Left forelimb (tissue), 1 donor: ENCODE measurements at regions not wholly inside any gene's neighbourhood (a gene's known extent, or its start where the extent isn't known, plus 50 kb on each side); places are given as distances from the start of the nearest gene placed in this dataset.

Experiments used
- DNase-seq: peaks from one replicate; pipeline ENCODE4 v3.0.0-alpha.2; 2018; ENCODE audit warnings: low spot score

GRCh38 chr13:63208826-63209225, 1793.2 kb upstream of the PCDH20 start:
- no peak for DNase-seq

GRCh38 chr13:63206461-63206860, 1790.8 kb upstream of the PCDH20 start:
- DNase-seq = no peak

DNA sequence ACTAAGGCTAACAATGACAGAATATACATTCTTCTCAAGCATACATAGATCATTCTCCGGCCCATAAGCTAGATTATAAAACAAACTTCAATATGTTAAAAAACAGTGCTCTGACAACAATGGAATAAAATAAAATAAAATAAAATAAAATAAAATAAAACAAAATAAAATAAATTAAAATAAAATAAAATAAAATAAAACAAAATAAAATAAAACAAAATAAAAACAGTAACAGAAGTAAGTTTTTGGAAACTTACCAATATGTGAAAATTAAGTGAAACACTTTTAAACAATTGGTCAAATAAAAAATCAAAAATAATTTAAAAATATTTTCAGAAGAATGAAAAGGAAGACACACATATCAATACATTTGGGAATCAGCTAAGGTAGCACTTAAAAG, 1785.8 kb upstream of the PCDH20 start:
- no peak for DNase-seq

DNA sequence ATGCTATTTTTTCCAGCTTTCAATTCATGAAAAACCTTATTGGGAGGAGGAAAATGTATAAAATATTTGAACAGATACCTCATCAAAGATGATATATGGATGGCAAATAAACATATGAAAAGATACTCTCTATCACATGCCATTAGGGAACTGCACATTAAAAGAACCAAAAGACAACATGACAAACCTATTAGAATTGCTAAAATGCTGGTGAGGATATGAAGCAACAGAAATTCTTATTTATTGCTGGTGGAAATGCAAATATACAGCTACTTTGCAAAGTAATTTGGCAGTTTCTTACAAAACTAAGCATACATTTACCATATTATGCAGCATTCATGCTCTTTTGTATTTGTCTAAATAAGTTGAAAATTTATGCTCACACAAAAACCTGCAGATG, 1783.9 kb upstream of the PCDH20 start:
- DNase-seq = no peak

DNA sequence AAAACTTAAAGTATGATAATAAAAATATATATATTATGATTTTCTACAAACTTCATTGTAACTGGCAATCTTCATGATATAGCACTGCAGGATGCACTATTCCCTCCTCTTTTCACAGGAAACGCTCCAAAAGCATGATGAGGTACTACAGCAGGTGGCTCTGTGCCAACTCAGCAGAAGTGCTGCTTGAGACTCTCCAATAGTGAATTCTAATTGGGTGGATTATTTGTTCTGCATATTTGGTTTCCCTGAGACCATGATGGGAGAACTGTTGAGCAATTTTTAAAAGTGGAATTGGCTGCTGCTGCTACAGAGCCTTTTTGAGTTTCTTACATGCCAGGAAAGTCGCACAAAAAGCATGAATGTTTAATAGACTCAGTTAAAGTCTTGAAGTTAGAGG, 1782.4 kb upstream of the PCDH20 start:
- no peak for DNase-seq

GRCh38 chr13:63195726-63196125, 1780.1 kb upstream of the PCDH20 start:
- no peak for DNase-seq

DNA sequence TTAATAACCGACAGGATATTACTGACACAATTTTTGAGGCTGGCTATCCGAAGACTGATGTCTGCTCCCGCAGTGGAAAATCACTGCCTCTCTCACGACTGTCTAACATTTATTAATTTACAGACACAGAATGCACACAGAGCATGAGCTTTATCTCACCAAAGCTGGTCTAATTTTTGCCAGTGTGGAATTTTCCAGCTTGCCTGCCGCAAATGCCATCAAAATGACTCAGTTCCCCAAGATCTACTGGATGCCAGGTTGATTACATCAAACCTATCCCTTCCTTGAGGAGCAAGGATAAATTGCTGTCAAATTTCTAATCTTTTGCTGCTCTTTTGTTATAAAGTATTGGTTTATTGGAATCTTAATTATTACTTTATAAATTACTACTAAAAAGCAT, 1775.1 kb upstream of the PCDH20 start:
- no peak for DNase-seq

DNA sequence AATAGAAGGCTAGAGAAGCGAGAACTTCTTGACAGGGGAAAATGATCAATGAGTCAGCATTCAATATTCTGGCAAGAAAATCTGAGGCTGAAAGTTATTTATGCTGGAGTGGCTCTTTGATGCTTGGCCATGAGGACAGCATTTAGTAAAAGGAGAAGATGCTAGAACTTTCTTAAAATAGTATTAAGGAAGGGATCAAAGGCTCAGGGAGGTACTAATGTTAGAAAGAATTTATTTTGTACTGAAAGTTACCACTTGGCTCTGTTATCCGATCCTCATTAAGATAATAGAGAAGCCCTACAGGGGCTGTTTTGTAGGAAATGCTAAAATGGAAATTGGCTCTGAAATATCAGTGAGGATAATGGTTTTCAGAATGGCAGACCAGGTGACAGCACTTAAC, 1774.6 kb upstream of the PCDH20 start:
- DNase-seq = no peak

- no peak for DNase-seq
Observed at GRCh38 chr13:63189712-63190111, 1774.1 kb upstream of the PCDH20 start.

DNA sequence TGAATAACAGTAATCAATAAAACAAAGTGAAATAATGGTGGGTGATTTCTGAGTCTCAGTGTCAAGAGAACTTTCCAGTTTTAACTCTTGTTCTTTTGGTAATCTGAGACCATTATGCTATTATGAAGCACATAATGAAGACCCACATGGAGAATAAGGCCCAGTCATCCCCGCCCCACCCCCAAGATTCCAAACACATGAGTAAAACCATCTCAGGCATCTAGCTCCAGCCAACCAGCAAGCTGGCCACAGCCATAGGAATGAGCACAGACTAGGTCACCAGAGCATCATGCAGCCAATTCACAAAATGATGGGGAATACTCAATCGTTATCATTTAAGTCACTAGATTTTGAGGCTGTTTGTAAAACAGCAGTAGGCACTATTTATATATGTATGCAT, 1769.0 kb upstream of the PCDH20 start:
- no peak for DNase-seq

- DNase-seq = no peak
Observed at GRCh38 chr13:63175536-63175935, 1759.9 kb upstream of the PCDH20 start.

DNA sequence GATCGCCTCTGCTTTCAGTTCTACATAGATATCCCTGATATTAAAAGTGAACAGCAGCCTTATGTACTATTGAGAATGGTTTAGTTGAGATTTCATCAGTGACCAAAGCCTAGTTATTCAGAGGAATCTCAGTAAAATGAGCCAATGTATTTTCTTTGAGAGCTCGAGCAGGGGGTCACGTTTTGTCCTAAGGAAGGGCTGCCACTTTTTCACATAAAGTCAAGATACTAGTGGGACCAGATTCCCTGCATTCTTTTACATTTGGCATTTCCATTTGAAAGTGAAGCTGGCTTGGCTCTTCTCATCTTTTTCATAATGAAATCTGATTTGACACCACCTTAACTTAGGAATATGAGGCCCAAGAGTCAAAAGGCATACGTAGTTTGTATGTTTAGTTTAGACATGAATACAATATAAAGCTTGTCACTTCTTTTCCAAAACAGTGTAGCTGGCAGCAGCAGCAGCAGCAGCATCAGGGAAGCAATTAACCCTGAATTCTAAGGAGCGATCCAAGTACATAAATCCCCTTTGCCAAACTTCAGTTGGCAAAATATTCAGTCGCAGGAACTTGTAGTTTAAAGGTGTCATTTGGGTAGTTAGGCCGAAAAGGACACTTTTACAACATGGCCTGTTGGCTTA, 1752.2 kb upstream of the PCDH20 start:
- DNase-seq = no peak

DNA sequence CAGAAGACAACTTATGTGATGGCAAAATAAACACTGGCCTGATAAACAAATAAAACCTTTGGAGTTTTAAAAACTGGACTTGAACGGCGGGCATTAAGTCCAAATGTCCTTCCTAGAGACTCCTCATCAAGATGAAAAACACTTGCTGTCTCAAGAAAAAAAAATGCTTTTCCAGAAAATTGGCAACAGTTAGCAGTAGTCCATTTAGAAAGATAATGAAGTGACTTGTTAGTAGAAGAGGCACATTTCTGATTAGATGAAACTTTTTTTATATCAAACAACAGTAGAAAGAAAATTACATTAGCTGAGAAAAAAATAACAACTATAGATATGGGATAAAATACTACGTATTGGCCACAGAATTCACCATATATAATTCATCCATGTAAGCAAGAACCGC, 1750.7 kb upstream of the PCDH20 start:
- DNase-seq = no peak

DNA sequence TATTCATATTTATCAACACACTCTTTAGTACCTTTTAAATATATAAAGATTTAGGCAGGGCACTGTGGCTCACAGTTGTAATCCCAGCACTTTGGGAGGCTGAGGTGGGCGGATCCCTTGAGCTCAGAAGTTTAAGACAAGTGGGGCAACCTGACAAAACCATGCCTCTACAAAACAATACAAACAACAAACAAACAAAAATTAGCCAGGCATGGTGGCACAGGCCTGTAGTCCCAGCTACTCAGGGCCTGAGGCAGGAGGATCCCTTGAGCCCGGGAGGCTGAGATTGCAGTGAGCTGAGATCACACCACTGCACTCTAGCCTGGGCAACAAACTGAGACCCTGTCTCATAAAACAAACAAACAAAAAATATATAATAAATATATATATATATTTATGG, 1748.3 kb upstream of the PCDH20 start:
- no peak for DNase-seq

GRCh38 chr13:63161219-63161618, 1745.6 kb upstream of the PCDH20 start:
- DNase-seq = no peak

DNA sequence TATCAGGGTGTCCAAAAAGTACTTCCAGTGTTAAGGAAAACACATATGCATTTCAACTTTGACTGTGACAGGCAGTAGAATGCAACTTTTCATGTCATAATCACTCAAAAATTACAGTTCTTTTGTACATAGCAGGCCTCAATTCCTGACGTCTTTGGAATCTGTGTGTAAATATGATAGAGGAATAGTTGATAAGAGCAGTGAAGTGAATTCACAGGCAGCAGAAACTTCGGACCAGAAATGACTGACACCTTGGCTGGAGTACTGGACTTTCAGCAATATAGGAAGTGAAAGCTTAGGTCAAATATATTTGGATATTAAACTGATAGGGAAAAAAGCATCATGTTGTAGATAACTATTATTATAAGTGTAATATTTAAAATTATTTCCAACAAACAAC, 1741.2 kb upstream of the PCDH20 start:
- no peak for DNase-seq

GRCh38 chr13:63149375-63149774, 1733.7 kb upstream of the PCDH20 start:
- no peak for DNase-seq

- no peak for DNase-seq
Observed at GRCh38 chr13:63139277-63139676, 1723.6 kb upstream of the PCDH20 start.

DNA sequence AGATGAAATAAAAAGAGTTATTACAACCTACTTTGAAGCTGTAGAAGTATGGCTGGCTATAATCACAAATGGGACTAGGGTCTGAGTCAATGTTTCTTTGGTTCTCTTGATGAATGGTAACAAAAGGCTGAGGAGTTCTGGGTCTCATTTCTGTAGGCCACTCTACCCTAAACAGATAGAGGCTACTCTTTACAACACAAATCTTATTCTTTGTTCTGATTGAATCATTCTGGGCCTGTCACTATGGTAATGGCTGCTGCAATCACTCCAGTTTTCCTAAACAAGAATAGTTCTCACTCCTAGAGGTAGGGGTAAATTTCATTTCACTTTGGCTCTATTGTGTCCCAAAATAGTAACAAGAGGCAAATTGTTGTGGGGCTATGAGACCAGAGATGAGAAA, 1714.3 kb upstream of the PCDH20 start:
- DNase-seq = no peak

- no peak for DNase-seq
Observed at GRCh38 chr13:63128716-63129115, 1713.1 kb upstream of the PCDH20 start.

DNA sequence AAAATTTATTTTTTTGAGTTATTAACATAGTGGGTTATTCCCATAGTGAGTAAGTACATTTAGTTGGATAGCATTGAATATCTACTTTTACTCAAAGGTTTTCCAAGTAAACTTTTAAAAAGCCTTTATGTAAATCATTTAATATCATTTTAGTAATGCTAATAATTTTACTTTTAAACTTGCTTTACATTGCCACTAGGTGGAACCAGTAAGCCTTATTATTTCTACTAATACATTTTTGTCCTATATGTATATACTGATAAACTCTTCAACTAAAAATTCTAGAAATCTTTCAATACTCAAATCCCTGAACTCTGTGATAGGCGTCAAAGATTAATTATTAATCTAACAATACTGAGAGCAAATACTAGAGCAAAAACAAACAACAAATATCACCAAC, 1709.2 kb upstream of the PCDH20 start:
- DNase-seq = no peak

DNA sequence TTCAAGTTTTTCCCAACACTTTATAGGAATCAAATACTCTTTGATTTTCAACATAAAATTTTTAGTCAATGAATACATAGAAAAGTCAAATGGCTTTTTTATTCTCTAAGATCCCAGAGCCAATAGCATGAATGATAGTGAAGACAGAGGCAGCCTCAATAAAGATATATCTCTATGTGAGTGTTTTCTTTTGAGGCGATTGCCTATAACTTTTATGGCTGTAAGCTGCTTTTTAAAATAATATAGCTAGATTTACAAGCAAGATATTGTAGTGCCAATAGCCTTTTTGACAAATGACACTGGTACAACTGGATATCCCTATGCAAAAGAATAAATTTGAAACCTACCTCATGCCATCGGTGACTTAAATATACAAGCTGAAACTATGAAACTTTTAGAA, 1705.2 kb upstream of the PCDH20 start:
- no peak for DNase-seq

GRCh38 chr13:63117710-63118109, 1702.1 kb upstream of the PCDH20 start:
- DNase-seq = no peak

DNA sequence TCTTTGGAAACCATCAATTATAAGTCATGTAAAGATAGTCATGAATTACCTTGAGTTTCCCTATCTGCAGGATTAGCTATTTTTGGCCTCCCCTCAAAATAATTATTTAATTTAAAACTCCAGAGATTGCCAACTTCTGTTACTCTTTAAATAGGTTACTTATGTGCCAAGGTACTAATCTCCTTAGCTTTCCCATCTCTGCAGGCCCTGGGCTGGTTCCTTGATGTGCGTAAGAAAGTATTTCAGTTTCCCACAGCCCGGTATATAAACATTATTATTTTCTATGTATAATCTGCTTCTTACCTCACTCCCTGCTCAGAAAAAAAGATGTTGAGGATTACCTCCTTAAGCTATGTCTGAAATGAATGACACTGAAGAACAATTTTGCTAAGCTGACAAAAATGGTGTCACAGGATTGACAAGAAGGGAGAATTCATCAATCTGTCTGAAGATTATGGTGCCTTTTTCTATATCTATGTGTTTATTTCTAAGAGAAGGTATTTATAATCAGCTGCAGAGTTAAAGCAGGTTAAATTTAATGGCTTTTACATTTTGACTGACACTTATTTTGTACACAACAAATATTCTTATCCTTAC, 1697.2 kb upstream of the PCDH20 start:
- DNase-seq = no peak
